ENCODE measurements at regions not wholly inside any gene's neighbourhood (a gene's known extent, or its start where the extent isn't known, plus 50 kb on each side); places are given as distances from the start of the nearest gene placed in this dataset.

DNA sequence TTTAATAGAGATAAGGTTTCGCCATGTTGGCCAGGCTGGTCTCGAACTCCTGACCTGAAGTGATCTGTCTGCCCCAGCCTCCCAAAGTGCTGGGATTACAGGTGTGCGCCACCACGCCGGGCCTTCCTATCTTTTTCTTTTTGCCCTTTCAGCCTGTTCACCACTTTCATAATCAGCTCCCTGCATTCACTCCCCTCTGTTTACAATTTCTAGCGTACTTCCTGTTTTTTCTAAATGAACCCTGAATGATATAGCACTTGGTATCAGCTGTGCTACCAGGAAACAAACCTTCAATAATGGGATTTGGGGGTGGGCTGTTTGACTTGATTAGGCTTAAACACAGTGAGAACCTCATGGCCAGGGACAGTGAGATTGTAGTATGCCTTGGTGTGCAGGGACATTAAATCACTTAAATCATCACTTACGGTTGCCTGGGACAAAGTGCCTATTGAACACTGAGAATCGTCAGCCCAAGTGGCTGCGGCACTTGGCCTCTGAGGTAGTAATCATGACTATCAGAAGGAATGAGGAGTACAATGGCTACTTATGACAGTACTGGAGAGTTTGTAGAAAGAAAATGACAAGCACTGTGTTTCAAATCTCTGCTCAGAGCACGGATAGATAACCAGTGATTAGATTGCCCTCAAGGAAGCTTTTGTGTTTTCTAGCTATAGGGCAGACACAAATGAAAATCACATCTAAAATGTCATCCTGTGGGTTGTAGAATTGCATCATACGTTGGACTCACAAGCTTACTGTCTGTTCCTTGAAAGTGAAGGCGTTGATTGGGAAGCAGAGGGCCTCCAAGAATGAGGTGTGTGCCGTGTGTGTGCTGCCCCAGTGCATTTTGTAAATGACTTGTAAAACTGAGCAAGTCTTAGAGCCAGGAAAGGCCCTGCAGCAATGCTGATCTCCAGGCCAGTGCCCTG, 661.8 kb downstream of the MATN1 start:
- FAIRE-seq: no peak
- DNase-seq (ENCODE audit: insufficient read length, low spot score): no peak

DNA sequence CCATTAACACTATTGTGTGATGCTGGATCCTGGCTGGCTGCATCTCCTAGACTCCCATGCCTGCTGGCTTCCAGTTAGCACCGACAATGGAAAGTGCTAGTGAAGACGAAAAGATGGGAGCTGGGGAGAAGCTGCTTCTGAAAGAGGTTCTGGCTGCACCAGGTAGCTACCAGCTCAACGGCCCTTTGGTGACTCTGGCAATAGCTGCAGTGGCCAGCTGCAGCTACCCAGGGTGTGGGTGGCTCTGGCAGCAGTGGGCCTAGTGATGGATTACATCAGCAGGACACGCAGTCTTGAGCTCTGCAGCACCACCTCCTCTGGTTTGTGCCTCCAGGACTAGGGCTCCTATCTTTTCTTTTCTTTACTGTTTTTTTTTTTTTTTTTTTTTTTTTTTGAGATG, 662.6 kb downstream of the MATN1 start:
- no peak for DNase-seq (ENCODE audit: insufficient read length, low spot score)
- no peak for FAIRE-seq

DNA sequence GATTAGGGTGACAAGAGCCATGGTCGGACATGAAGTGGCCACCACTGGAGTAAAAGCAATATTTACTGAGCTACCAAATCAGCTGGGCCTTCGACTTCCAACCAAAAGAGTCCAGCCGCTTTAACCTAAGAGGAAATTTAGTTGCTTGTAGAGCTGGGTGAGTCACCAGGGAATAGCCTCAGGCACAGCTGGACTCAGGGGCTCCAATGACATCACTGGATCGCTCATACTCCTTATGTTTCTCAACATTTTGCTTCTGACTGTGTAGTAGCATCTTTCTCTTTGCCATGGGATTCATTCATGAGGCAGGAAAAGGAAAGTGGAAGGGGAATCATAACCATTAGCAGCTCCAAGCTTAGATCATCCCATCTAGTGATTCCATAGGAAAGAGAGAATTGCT, 664.4 kb downstream of the MATN1 start:
- FAIRE-seq (peak; percentile 49), DNase-seq (ENCODE audit: insufficient read length, low spot score) (peak; percentile 81)

GRCh38 chr1:30054126-30054525, 669.3 kb downstream of the MATN1 start:
- FAIRE-seq: no peak
- no peak for DNase-seq (ENCODE audit: insufficient read length, low spot score)

DNA sequence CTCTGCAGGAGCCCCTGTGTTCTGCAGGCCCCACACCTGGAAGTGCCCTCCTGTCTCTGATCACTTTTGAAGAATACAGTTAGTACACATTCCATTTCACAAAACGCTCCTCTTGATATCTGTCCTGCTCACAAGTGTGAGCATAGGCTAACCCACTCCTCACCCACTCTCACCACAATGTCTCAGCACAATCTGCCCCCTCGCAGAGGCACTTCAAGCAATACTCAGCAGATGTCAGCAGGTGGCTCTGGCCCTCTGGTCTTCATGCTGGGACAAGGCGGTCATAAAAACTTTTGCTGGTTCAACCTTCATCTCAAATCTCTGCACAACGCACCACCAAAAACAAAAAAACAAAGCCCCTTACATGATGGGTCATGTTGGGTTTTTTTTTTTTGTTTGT, 671.2 kb downstream of the MATN1 start:
- FAIRE-seq (no peak), DNase-seq (ENCODE audit: insufficient read length, low spot score) (no peak)

DNA sequence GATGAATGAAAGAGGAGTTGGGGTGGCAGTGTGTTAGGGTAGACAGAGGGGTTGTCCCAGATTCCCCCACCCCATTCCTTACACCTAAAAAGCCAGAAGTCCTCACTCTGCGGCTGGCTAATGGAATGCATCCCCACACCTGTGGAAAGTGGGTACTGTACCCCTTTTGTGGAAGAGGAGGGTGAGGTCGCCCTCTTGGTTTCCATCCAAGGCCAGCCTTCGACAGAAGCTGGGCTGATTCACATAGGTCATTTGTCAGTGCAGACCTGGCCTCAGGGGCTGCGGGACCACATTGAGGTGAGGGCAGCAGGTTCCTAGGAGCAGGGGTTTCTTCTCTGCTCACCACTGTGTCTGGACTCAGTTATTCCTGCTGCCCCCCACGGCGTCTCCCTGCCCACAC, 671.6 kb downstream of the MATN1 start:
- FAIRE-seq (no peak), DNase-seq (ENCODE audit: insufficient read length, low spot score) (no peak)

- FAIRE-seq (no peak), DNase-seq (ENCODE audit: insufficient read length, low spot score) (no peak)
These were observed 673.6 kb downstream of the MATN1 start for GRCh38 chr1:30049748-30050296.

GRCh38 chr1:30048905-30049304, 674.5 kb downstream of the MATN1 start:
- FAIRE-seq: no peak
- no peak for DNase-seq (ENCODE audit: insufficient read length, low spot score)

GRCh38 chr1:30047576-30047975, 675.8 kb downstream of the MATN1 start:
- FAIRE-seq (no peak), DNase-seq (ENCODE audit: insufficient read length, low spot score) (no peak)

DNA sequence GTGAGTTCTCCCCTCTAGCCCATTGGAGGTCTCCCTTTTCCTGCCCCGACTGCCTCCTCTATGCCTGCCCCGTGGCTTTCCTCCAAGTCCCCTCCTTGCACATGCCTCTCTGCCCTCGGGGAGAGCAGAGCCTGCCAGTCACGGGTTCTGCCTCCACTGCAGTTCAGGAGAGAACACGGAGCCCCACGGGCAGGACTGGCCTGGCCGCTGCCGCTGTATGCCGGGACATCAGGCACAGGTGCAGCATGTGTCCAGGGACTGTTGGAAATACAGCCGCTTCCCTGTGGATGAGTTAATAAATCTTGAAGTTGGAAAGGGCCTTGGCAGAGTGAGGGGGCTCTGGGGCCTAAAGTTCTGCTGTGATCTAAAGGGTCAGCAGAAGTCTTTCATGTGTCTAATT, 676.6 kb downstream of the MATN1 start:
- no peak for DNase-seq (ENCODE audit: insufficient read length, low spot score)
- FAIRE-seq: no peak

DNA sequence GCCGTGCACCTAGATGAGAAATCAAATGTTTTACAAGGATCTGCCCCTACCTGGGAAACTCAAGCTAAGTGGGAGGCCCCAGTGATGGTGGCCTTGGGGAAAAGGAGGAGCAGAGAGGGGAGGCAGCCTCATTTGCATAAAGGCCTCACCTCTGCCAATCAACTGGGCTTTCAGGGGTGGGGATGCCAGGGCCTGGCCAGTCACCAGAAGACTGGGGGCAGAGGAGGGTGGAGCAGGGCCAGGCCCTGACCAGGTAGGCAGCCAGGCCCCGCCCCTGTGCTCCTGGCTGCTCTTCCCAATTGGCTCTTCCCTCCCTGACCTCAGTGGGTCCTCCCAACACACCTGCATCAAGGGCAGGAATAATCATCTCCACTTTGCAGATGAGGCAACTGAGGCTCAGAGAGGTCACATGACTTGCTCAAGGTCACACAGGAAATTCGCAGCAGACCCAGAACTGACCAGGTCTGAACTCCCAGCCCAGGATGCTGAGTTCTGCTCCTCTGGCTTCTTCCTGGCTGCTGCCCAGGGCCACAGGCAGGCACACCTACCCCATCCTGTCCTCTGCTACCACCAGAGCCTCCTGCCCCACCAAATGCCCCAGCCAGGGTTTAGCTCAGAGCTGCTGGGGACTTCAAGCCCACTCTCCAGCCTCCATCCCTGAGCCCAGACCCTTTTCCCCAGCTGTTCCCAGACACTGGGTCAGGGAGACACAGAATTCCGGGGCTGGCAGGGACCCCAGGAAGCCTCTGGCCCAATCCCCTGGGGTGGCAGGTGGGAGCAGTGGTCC, 677.9 kb downstream of the MATN1 start:
- no peak for FAIRE-seq

DNA sequence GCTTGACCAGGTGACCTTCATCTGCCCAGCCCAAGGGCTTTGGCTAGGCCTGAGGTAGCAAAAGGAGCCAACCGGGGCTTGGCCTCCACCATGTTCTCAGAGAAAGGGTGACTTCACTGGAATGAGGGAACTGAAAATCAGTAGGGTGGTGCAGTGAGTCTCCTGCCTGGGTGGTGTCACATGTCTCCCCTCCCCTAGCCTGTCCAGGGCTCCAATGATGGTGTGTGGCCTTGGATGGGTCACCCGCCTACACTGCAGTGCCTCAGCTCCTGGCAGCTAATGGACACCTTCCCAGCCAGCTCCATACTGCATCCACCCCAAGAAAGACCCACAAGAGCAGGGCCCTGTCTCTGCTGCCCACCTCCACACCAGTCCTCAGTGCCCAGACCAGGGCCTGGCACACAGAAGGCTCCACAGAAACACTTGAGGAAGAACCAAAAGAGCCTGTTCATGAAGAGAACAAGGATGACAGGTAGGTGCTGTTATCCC, 678.7 kb downstream of the MATN1 start:
- DNase-seq (ENCODE audit: insufficient read length, low spot score): no peak
- no peak for FAIRE-seq

More for the DNA sequence above, 677.9 kb downstream of the MATN1 start:
- no peak for DNase-seq (ENCODE audit: insufficient read length, low spot score)

DNA sequence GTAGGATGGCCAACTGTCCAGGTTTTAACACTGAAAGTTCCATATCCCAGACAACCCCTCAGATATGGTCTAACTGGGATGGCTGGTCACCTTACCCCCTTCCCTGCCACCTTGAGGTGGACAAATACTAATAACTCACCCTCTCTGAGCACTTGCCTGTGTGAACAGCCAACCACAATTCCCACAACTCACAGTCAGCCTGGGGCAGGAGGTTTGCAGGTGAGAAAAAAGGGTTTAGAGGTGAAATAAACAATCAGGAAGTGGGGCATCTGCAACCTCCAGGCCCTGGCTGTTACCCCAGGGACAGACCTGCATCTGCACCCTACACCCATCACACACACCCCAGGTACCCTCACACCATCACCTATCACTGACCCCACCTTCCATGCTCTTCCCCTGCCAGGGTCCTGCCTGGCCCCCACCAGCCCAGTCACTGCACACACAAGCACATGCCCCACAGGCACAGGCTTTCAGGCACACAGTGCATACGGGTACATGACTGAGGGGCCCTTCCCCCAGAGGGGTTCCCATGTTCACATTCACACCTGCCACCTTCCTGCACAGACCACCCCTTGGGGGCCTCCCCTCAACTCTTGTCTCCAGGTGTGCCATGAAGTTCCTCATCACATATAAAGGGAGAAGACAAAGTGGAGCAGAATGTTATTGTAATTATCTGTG, 679.5 kb downstream of the MATN1 start:
- no peak for FAIRE-seq
- no peak for DNase-seq (ENCODE audit: insufficient read length, low spot score)

DNA sequence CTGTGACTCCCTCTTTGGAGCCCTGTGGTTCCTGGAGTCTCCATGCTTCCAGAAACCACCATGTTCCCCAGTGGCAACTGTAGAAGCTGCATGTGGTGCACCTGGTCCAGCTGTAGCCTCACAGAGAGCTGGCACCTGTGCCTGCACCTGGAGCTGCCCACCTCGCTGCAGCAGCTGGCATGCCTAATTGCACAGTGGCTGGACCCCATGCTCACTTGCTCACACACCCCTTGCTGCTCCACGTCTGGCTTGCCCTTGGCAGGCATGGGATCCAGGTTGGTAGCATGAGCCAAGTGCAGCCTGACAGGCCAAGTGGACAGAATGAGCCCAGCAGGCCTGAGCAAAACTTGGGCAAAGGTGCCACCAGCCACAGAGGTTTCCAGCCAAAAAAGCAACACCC, 680.1 kb downstream of the MATN1 start:
- no peak for FAIRE-seq
- no peak for DNase-seq (ENCODE audit: insufficient read length, low spot score)

DNA sequence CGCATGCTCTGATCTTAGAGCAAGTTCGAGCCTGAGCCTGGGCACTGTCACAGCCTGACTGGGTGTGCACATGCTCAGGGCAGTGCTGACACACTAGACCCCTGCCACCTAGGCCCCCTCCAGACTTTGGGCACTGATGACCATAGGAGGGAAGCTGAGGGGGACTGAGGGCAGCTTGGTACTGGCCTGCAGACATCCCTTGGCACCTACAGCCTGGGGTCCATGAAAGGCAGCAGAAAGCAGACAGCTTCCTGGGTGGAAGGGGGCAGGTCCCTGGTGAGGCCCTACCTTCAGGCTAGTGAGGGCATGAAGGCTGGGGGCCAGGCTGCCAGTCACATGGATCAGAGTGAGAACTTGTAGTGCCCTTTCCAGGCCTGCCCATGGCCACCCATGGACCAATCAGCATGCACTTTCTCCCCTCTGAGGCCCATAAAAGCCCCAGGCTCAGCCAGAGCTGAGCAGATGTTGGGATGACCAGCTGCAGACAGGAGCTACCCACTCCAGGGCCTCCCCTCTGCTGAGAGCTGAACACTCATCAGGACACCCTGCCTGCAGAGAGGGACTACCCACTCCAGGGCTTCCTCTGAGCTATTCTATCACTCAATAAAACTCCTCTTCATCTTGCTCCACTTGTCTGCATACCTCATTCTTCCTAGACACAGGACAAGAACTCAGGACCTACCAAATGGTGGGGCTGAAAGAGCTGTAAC, 680.8 kb downstream of the MATN1 start:
- DNase-seq (ENCODE audit: insufficient read length, low spot score) (no peak), FAIRE-seq (no peak)

DNA sequence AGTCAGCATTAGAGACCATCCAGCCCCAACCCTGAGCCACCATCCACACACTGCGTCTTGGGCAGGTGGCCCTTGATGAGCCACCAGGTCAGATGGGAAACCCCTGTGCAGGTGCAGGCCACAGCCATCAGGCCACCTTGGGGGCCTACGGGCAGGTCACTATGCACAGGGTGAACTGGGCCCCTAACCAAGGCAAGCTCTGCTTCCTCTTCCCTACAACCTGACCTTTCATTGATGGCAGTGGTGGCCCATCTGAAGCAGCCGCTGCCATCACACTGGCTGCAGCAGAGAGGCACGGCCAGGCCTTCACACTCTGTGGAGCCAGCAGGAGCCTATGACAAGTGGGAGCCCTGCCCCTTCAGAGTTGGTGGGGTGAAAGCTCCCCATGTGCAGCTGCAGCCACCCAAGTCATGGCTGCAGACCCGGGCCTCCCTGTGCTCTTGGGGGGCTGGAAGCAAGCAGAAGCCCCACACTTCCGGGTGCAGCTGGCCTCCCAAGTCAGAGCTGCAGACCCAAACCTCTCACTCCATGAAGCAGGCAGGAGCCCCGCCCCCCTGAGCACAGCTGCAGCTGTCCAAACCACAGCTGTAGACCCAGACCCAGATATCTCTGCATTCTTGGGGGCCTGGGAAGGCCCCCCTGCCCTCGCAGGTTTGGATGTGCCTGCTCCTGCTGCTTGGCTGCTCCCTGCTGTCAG, 681.5 kb downstream of the MATN1 start:
- no peak for DNase-seq (ENCODE audit: insufficient read length, low spot score)
- no peak for FAIRE-seq

- no peak for FAIRE-seq
These were observed 683.0 kb downstream of the MATN1 start for GRCh38 chr1:30040081-30041019.

GRCh38 chr1:30039354-30040080, 683.9 kb downstream of the MATN1 start:
- DNase-seq (ENCODE audit: insufficient read length, low spot score): no peak
- FAIRE-seq: no peak

More at GRCh38 chr1:30040081-30041019, 683.0 kb downstream of the MATN1 start:
- DNase-seq (ENCODE audit: insufficient read length, low spot score): no peak
